ENCODE measurements at regions not wholly inside any gene's neighbourhood (a gene's known extent, or its start where the extent isn't known, plus 50 kb on each side); places are given as distances from the start of the nearest gene placed in this dataset.
A peak's percentile ranks its signal among the peaks of the same experiment; 100 is the strongest.
"Not testable (repeated sequence)": the region's sequence is repeated elsewhere in the genome, so short reads cannot be mapped to it uniquely, and the experiment has no call there.

- FAIRE-seq (no peak), DNase-seq (ENCODE audit: extremely low spot score, insufficient read length, low read depth) (no peak)
Observed at GRCh38 chr9:104322596-104322995, 181.5 kb upstream of the OR13F1 start.

GRCh38 chr9:104323967-104324694, 179.9 kb upstream of the OR13F1 start:
- FAIRE-seq; DNase-seq (ENCODE audit: extremely low spot score, insufficient read length, low read depth): not testable (repeated sequence)

GRCh38 chr9:104326912-104327311, 177.2 kb upstream of the OR13F1 start:
- no peak for FAIRE-seq
- no peak for DNase-seq (ENCODE audit: extremely low spot score, insufficient read length, low read depth)

- FAIRE-seq (no peak), DNase-seq (ENCODE audit: extremely low spot score, insufficient read length, low read depth) (no peak)
Observed at GRCh38 chr9:104329245-104329644, 174.8 kb upstream of the OR13F1 start.

- FAIRE-seq: no peak
- no peak for DNase-seq (ENCODE audit: extremely low spot score, insufficient read length, low read depth)
Observed at GRCh38 chr9:104330841-104331240, 173.2 kb upstream of the OR13F1 start.

GRCh38 chr9:104334549-104334948, 169.5 kb upstream of the OR13F1 start:
- no peak for FAIRE-seq
- no peak for DNase-seq (ENCODE audit: extremely low spot score, insufficient read length, low read depth)

GRCh38 chr9:104339692-104340091, 164.4 kb upstream of the OR13F1 start:
- no peak for FAIRE-seq
- no peak for DNase-seq (ENCODE audit: extremely low spot score, insufficient read length, low read depth)

GRCh38 chr9:104342552-104342951, 161.5 kb upstream of the OR13F1 start:
- no peak for DNase-seq (ENCODE audit: extremely low spot score, insufficient read length, low read depth)
- no peak for FAIRE-seq

GRCh38 chr9:104345061-104345460, 159.0 kb upstream of the OR13F1 start:
- DNase-seq (ENCODE audit: extremely low spot score, insufficient read length, low read depth): no peak
- no peak for FAIRE-seq

GRCh38 chr9:104350541-104350940, 153.5 kb upstream of the OR13F1 start:
- no peak for FAIRE-seq
- DNase-seq (ENCODE audit: extremely low spot score, insufficient read length, low read depth): no peak

GRCh38 chr9:104351726-104352125, 152.3 kb upstream of the OR13F1 start:
- no peak for DNase-seq (ENCODE audit: extremely low spot score, insufficient read length, low read depth)
- FAIRE-seq: no peak

- no peak for FAIRE-seq
- no peak for DNase-seq (ENCODE audit: extremely low spot score, insufficient read length, low read depth)
Observed at GRCh38 chr9:104361207-104361606, 142.9 kb upstream of the OR13F1 start.

- DNase-seq (ENCODE audit: extremely low spot score, insufficient read length, low read depth) (no peak), FAIRE-seq (no peak)
Observed at GRCh38 chr9:104362912-104363472, 141.1 kb upstream of the OR13F1 start.

- DNase-seq (ENCODE audit: extremely low spot score, insufficient read length, low read depth) (no peak), FAIRE-seq (no peak)
Observed at GRCh38 chr9:104367507-104367906, 136.6 kb upstream of the OR13F1 start.

- not testable (repeated sequence) for FAIRE-seq; DNase-seq (ENCODE audit: extremely low spot score, insufficient read length, low read depth)
Observed at GRCh38 chr9:104368318-104368717, 135.7 kb upstream of the OR13F1 start.

GRCh38 chr9:104374711-104375110, 129.4 kb upstream of the OR13F1 start:
- DNase-seq (ENCODE audit: extremely low spot score, insufficient read length, low read depth) (no peak), FAIRE-seq (no peak)

- FAIRE-seq (no peak), DNase-seq (ENCODE audit: extremely low spot score, insufficient read length, low read depth) (no peak)
Observed at GRCh38 chr9:104386013-104386412, 118.0 kb upstream of the OR13F1 start.

GRCh38 chr9:104386425-104387069, 117.5 kb upstream of the OR13F1 start:
- FAIRE-seq: peak; percentile 46
- DNase-seq (ENCODE audit: extremely low spot score, insufficient read length, low read depth): no peak

- FAIRE-seq (no peak), DNase-seq (ENCODE audit: extremely low spot score, insufficient read length, low read depth) (no peak)
Observed at GRCh38 chr9:104388071-104388470, 116.0 kb upstream of the OR13F1 start.

- no peak for FAIRE-seq
- no peak for DNase-seq (ENCODE audit: extremely low spot score, insufficient read length, low read depth)
Observed at GRCh38 chr9:104389341-104389740, 114.7 kb upstream of the OR13F1 start.

- DNase-seq (ENCODE audit: extremely low spot score, insufficient read length, low read depth); FAIRE-seq: not testable (repeated sequence)
Observed at GRCh38 chr9:104394901-104395300, 109.2 kb upstream of the OR13F1 start.

Data from GM18507 (cell line).